ENCODE measurements at regions not wholly inside any gene's neighbourhood (a gene's known extent, or its start where the extent isn't known, plus 50 kb on each side); places are given as distances from the start of the nearest gene placed in this dataset.

DNA sequence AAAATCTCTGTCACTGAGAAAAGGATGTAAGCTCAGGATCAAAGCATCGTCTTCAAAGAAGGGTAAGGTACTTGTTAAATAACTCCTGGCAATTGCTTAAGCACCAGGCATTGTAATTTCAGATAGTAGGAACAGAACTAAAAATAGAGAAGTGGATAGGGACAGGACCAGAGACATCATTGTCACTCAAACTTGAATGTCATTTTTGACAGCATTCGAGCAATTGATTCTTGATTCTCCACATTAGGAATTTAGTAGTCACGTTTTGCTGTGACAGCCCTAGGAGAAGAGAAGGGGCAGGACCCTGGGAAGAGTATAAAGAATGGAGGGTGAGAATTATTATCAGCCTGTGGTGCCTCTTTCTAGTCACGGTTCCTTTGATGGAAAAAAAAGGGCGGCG lies 50.1 kb upstream of the BACH2 start:
- Histone ChIP-seq H3K36me3 (no peaks in the 10 kb centered on the region), H3K27ac (no peak overlapping the region), H3K9me3 (no peaks in the 10 kb centered on the region), H3K4me3 (no peak overlapping the region), H3K27me3 (no peaks in the 10 kb centered on the region), H3K4me1 (no peaks in the 10 kb centered on the region)
- no peak for TF ChIP-seq POLR2A (IDR thresholded peaks at IDR 0.05)
- TF ChIP-seq CTCF (IDR thresholded peaks at IDR 0.05) = no peak
- no peak for TF ChIP-seq POLR2AphosphoS5 (IDR thresholded peaks at IDR 0.05; ENCODE audit: insufficient read depth in 1 of 2, low read depth in 1 of 2)
- DNase-seq (ENCODE audit: extremely low spot score in 2 of 2) = no peak
- intact Hi-C loops (cut with DNase I) = no loop called here
